Duodenal mucosa (tissue), 2 donors: ENCODE measurements at regions not wholly inside any gene's neighbourhood (a gene's known extent, or its start where the extent isn't known, plus 50 kb on each side); places are given as distances from the start of the nearest gene placed in this dataset.

ENCODE experiments used
- H3K27ac ChIP-seq: one replicate; pipeline ENCODE4 v1.7.0; 2013; ENCODE audit warnings: low read depth, low read length
- H3K27me3 ChIP-seq, 2 donors: one replicate each; pipeline ENCODE4 v1.7.0; 2013; ENCODE audit warnings: low read length in 2 of 2, control low read depth in 1 of 2; ENCODE audit not compliant: insufficient read depth in 2 of 2, control insufficient read depth in 1 of 2
- H3K36me3 ChIP-seq, 2 donors: one replicate each; pipeline ENCODE4 v1.7.0; 2013; ENCODE audit warnings: low read length in 2 of 2, control low read depth in 1 of 2; ENCODE audit not compliant: insufficient read depth in 2 of 2, control insufficient read depth in 1 of 2
- H3K4me1 ChIP-seq, 2 donors: one replicate each; pipeline ENCODE4 v1.7.0; 2013; ENCODE audit warnings: low read length in 2 of 2, control low read depth in 1 of 2; ENCODE audit not compliant: insufficient read depth in 2 of 2, control insufficient read depth in 1 of 2
- H3K4me3 ChIP-seq, 2 donors: one replicate each; pipeline ENCODE4 v1.7.0; 2013; ENCODE audit warnings: low read length in 2 of 2, low read depth in 1 of 2
- H3K9ac ChIP-seq, 2 donors: one replicate each; pipeline ENCODE4 v1.7.0; 2013; ENCODE audit warnings: low read length in 2 of 2, low read depth in 1 of 2
- H3K9me3 ChIP-seq, 2 donors: one replicate each; pipeline ENCODE4 v1.7.0; 2013; ENCODE audit warnings: low read length in 2 of 2, control low read depth in 1 of 2; ENCODE audit not compliant: control insufficient read depth in 1 of 2

DNA sequence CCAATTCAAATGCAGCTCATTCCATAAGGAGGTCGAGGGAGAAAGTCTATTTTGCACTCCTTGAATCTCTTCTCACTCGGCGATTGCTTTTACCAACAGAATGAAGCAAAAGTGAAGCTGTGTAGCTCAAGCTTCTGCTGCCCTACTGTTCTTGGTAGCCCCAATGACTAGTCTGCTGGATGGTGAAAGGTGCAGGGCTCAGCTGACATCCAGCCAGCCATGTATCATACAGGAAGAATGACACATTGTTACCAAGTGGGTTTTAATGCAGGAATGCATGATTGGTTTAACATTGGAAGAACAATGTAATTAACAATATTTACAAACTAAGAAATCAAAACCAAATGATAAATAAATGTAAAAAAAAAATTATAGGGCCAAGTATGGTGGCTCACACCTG is 286.2 kb upstream of the HSFY2 start:
- Histone ChIP-seq H3K27me3 (no peaks in the 10 kb centered on the region), H3K4me3 (no peak overlapping the region), H3K9me3 (no peaks in the 10 kb centered on the region), H3K4me1 (peaks cover 5 to 8% of the 10 kb centered on the region in 2 donors), H3K9ac (no peak overlapping the region), H3K36me3 (no peaks in the 10 kb centered on the region), H3K27ac (no peak overlapping the region)

- Histone ChIP-seq H3K9me3 (no peaks in the 10 kb centered on the region), H3K27me3 (no peaks in the 10 kb centered on the region), H3K4me1 (peaks cover 4 to 5% of the 10 kb centered on the region in 2 donors), H3K4me3 (no peak overlapping the region), H3K36me3 (no peaks in the 10 kb centered on the region), H3K9ac (no peak overlapping the region), H3K27ac (no peak overlapping the region)
Measured at GRCh38 chrY:19058831-19059370, 285.4 kb upstream of the HSFY2 start.

DNA sequence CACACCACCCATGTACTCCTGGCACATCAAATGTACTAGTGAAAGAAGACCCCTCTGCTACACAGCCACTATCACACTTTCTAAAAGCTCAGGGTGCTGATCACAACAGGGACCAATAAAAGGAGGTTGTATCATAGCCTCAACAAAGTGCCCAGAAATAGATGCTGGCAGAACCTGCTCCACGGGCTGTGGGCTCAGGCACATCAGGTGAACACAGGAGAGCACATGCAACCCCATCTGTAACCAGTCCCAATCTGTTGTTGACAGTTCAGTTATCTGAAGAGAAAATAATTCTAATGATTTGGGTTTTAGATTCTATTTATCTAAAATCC is 282.6 kb upstream of the HSFY2 start:
- Histone ChIP-seq H3K4me1 (no peaks in the 10 kb centered on the region), H3K36me3 (no peaks in the 10 kb centered on the region), H3K27me3 (no peaks in the 10 kb centered on the region), H3K27ac (no peak overlapping the region), H3K9ac (no peak overlapping the region), H3K9me3 (no peaks in the 10 kb centered on the region), H3K4me3 (no peak overlapping the region)

- Histone ChIP-seq H3K9ac (no peak overlapping the region), H3K27ac (no peak overlapping the region), H3K9me3 (no peaks in the 10 kb centered on the region), H3K4me1 (no peaks in the 10 kb centered on the region), H3K4me3 (no peak overlapping the region), H3K27me3 (no peaks in the 10 kb centered on the region), H3K36me3 (no peaks in the 10 kb centered on the region)
Measured at GRCh38 chrY:19055232-19056137, 281.9 kb upstream of the HSFY2 start.

DNA sequence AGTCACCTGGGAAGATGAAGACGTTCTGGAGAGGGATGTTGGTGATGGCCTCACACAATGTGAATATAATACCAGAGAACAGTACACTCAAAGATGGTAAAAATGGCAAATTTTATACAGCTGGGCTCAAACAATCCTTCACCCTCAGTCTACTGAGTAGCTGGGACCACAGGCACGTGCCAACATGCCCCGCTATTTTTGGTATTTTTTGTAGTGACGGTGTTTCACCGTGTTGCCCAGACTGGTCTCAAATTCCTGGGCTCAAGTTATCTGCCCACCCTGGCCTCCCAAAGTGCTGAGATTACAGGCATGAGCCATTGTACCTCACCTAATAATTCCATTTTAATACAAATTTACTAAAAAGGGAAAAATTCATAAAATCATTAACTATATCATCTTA is 280.3 kb upstream of the HSFY2 start:
- H3K4me3 ChIP-seq, result no peak overlapping the region
- no peaks in the 10 kb centered on the region for H3K9me3 ChIP-seq
- H3K27ac ChIP-seq, result no peak overlapping the region
- no peaks in the 10 kb centered on the region for H3K4me1 ChIP-seq
- H3K36me3 ChIP-seq, result no peaks in the 10 kb centered on the region
- no peaks in the 10 kb centered on the region for H3K27me3 ChIP-seq
- no peak overlapping the region for H3K9ac ChIP-seq

GRCh38 chrY:19051021-19051420 is 277.5 kb upstream of the HSFY2 start:
- no peaks in the 10 kb centered on the region for H3K27me3 ChIP-seq
- H3K4me1 ChIP-seq, result no peaks in the 10 kb centered on the region
- no peaks in the 10 kb centered on the region for H3K9me3 ChIP-seq
- H3K9ac ChIP-seq, result no peak overlapping the region
- no peaks in the 10 kb centered on the region for H3K36me3 ChIP-seq
- no peak overlapping the region for H3K27ac ChIP-seq
- no peak overlapping the region for H3K4me3 ChIP-seq

- Histone ChIP-seq H3K9ac (no peak overlapping the region), H3K9me3 (no peaks in the 10 kb centered on the region), H3K36me3 (peaks cover 0 to 3% of the 10 kb centered on the region in 2 donors), H3K27ac (no peak overlapping the region), H3K4me1 (no peaks in the 10 kb centered on the region), H3K4me3 (no peak overlapping the region), H3K27me3 (no peaks in the 10 kb centered on the region)
Measured at GRCh38 chrY:19042984-19043442, 269.5 kb upstream of the HSFY2 start.

DNA sequence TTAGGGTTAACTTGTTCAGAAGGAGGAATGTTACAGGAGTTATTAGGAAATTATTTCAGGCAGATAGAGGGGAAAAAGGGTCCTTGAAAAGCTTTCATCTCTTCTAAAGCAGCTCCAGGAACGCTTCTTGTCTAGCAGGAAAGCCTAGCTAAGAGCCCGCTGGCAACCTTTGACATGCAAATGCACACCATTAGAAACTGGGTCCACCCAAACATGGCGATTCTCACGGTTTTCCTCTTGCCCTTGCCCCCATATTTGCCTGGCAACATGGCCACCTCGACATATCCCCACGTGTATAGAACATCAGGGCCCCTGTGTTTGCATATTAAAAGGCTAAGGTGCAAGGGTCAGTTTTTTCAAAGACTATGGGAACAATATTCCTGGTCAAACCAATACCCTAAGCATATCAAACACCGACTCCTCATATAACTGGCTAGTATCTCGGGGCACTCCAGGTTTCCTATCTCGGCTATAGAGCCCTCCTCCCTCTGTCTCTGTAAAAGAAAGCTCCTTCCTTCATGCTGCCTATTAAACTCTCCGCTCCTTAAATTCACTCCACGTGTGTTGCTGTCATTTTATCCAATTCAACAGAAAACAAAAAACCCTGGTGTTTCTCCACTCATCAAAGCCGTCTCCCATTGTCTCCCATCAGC is 268.9 kb upstream of the HSFY2 start:
- Histone ChIP-seq H3K27me3 (no peaks in the 10 kb centered on the region), H3K27ac (no peak overlapping the region), H3K4me1 (no peaks in the 10 kb centered on the region), H3K4me3 (no peak overlapping the region), H3K9me3 (no peaks in the 10 kb centered on the region), H3K36me3 (peaks cover 0 to 3% of the 10 kb centered on the region in 2 donors), H3K9ac (no peak overlapping the region)

DNA sequence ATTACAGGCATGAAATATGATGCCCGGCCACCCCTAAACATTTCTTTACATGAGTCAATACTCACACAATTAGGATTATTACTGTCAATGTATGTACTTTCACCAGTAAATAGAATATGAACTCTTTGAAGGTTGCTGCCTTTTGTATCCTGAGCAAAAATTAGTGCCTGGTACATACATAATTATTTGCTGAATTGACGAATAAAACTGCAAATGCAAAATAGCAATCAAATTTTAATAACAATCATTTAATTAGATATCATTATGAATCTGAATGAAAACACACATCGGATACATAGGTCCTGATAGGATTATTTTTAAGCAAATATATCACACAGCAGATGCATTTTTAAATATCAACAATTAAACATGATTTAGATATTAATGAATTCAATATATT is 253.1 kb upstream of the HSFY2 start:
- no peak overlapping the region for H3K4me3 ChIP-seq
- H3K4me1 ChIP-seq, result no peaks in the 10 kb centered on the region
- no peaks in the 10 kb centered on the region for H3K36me3 ChIP-seq
- no peaks in the 10 kb centered on the region for H3K9me3 ChIP-seq
- H3K27me3 ChIP-seq, result no peaks in the 10 kb centered on the region
- no peak overlapping the region for H3K9ac ChIP-seq
- no peak overlapping the region for H3K27ac ChIP-seq

DNA sequence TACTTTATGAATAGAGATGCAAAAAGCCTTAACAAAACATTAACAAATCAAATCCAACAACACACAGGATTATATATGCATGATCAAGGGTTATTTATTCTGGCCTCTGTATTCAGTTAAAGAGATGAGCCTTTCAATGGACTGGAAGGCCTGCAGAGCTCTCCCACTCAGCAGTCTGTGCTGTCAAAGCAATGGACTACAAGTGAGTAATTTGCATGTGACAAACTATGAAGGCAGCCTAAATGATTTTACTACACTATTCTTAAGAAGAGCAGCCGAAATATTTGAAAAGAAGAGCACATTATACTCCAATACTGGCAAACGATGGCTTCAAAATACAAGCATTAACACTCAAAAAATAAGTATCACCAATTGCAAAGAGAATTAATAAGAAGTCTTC is 250.4 kb upstream of the HSFY2 start:
- H3K9me3 ChIP-seq, result no peaks in the 10 kb centered on the region
- H3K27me3 ChIP-seq, result no peaks in the 10 kb centered on the region
- H3K4me1 ChIP-seq, result no peaks in the 10 kb centered on the region
- H3K27ac ChIP-seq, result no peak overlapping the region
- no peak overlapping the region for H3K4me3 ChIP-seq
- no peaks in the 10 kb centered on the region for H3K36me3 ChIP-seq
- no peak overlapping the region for H3K9ac ChIP-seq
